Parathyroid adenoma (tissue), 2 donors: ENCODE measurements at regions not wholly inside any gene's neighbourhood (a gene's known extent, or its start where the extent isn't known, plus 50 kb on each side); places are given as distances from the start of the nearest gene placed in this dataset.
"Not testable (repeated sequence)": the region's sequence is repeated elsewhere in the genome, so short reads cannot be mapped to it uniquely, and the experiment has no call there.

Source experiments
- H2AFZ ChIP-seq: fragments of 300-600 bp; sonication (generic); one replicate; pipeline ENCODE4 v1.7.0; 2017; ENCODE audit warnings: antibody characterized with exemption, mild to moderate bottlenecking
- H3K27ac ChIP-seq: fragments of 300-600 bp; sonication (generic); one replicate; pipeline ENCODE4 v1.7.0; 2017
- H3K27me3 ChIP-seq: fragments of 300-600 bp; sonication (generic); one replicate; pipeline ENCODE4 v1.7.0; 2017; ENCODE audit warnings: low read length; ENCODE audit not compliant: control insufficient read depth, insufficient read depth
- H3K36me3 ChIP-seq: fragments of 300-600 bp; sonication (generic); one replicate; pipeline ENCODE4 v1.7.0; 2017; ENCODE audit warnings: low read length; ENCODE audit not compliant: control insufficient read depth, insufficient read depth
- H3K4me1 ChIP-seq: fragments of 300-600 bp; sonication (generic); one replicate; pipeline ENCODE4 v1.7.0; 2017; ENCODE audit warnings: control low read depth
- H3K4me2 ChIP-seq: fragments of 300-600 bp; sonication (generic); one replicate; pipeline ENCODE4 v1.7.0; 2017; ENCODE audit warnings: low read length
- H3K4me3 ChIP-seq: fragments of 300-600 bp; sonication (generic); one replicate; pipeline ENCODE4 v1.7.0; 2017; ENCODE audit warnings: low read depth, low read length
- H3K79me2 ChIP-seq: fragments of 300-600 bp; sonication (generic); one replicate; pipeline ENCODE4 v1.7.0; 2017; ENCODE audit warnings: control low read depth
- H3K9ac ChIP-seq: fragments of 300-600 bp; sonication (generic); one replicate; pipeline ENCODE4 v1.7.0; 2017; ENCODE audit warnings: mild to moderate bottlenecking
- H3K9me3 ChIP-seq: fragments of 300-600 bp; sonication (generic); one replicate; pipeline ENCODE4 v1.7.0; 2017; ENCODE audit warnings: low read length; ENCODE audit not compliant: control insufficient read depth
- CTCF ChIP-seq: fragments of 300-600 bp; sonication (generic); IDR thresholded peaks from one replicate; pipeline ENCODE4 v1.7.0; 2017; ENCODE audit warnings: antibody characterized with exemption, mild to moderate bottlenecking
- donor health status: primary hyperparathyroidism.

DNA sequence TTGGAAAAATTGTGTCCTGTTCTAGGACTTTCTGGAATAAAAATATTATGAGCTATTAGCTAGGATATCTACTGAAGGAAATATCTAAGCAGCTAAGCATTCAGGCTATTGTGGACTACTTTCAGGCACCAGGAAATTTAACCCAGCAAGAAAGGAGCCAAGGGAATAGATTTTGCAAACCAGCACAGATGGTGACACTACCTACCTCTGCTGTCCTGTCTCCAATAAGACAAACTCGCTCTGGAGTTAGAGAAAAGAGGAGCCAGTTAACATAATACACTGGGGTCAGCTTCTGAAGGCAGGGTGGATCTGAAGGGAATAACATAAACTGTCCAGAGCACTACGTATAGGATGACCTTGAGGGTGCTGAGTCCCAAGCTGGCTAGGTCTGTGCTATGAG is 223.7 kb upstream of the PRSS58 start:
- Histone ChIP-seq H3K27me3 (no peaks in the 10 kb centered on the region), H3K9me3 (no peaks in the 10 kb centered on the region), H3K4me3 (no peak overlapping the region), H3K4me1 (peaks cover 36% of the 10 kb centered on the region), H3K27ac (no peak overlapping the region), H3K79me2 (no peaks in the 10 kb centered on the region), H3K36me3 (no peaks in the 10 kb centered on the region), H3K9ac (no peak overlapping the region), H2AFZ (no peak overlapping the region), H3K4me2 (no peak overlapping the region)
- peak; percentile 33 for TF ChIP-seq CTCF

DNA sequence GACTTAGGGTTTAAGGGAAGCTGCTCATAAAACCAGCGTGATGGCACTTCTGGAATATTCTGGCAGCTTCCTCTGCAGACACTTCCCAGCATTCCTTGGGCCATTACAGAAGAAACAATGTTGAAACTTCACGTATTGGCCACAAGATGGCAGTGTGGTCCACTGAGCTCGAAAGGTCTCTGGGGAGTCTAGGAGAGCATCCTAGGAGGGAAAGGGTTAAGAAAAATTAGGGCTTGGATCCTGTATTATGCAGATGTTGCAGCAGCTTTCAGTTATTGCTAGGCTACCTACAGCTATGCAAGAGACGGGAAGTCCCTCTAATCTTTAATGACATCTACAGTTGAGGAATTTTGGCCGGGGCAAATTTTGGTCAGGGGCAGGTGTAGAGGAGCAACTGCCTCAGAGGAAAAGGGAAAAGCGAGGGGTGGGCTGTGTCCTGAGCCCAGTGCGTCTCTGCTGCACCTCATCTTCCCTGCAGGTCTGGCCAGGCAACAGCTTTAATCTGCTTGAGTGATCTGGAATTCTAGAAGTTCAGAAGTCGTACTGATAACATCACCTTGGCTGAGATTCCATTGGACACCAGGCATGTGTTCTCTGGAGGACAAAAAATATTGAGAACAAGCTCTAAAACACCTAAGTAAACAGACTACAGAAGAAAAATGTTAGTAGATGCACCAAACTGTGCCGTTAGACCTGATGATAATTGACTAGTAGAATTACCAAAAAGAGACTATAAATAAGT is 220.8 kb upstream of the PRSS58 start:
- Histone ChIP-seq H3K27me3 (no peaks in the 10 kb centered on the region), H3K4me2 (peak overlapping the region; percentile 51), H3K4me3 (no peak overlapping the region), H3K27ac (peak overlapping the region; percentile 32), H3K9me3 (no peaks in the 10 kb centered on the region), H2AFZ (no peak overlapping the region), H3K4me1 (peaks cover 21% of the 10 kb centered on the region), H3K9ac (no peak overlapping the region), H3K36me3 (no peaks in the 10 kb centered on the region), H3K79me2 (no peaks in the 10 kb centered on the region)
- peak; percentile 68 for TF ChIP-seq CTCF

DNA sequence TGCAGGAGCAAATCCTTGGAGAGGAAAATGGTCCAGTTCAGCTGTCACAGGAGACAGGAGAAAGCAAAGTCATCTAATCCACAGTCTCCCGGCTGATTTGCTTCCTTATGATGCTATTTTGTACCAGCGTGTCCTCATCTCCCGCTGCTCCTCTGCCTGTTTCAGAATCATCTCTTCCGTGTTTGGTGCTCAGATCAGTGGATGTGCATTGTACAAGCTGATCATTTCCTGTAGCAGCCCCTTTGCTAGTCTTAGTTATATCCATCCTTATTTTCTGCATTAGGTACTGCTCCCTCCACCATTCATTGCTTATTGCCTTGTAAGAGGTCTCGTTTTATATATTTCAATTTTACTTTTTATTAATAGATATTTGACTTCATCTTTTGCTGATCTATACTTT is 219.9 kb upstream of the PRSS58 start:
- not testable (repeated sequence) for H3K9me3 ChIP-seq, H2AFZ ChIP-seq, H3K4me2 ChIP-seq, H3K79me2 ChIP-seq, H3K27me3 ChIP-seq, H3K27ac ChIP-seq, H3K9ac ChIP-seq, H3K4me3 ChIP-seq, H3K36me3 ChIP-seq
- H3K4me1 ChIP-seq = peaks cover 21% of the 10 kb centered on the region

DNA sequence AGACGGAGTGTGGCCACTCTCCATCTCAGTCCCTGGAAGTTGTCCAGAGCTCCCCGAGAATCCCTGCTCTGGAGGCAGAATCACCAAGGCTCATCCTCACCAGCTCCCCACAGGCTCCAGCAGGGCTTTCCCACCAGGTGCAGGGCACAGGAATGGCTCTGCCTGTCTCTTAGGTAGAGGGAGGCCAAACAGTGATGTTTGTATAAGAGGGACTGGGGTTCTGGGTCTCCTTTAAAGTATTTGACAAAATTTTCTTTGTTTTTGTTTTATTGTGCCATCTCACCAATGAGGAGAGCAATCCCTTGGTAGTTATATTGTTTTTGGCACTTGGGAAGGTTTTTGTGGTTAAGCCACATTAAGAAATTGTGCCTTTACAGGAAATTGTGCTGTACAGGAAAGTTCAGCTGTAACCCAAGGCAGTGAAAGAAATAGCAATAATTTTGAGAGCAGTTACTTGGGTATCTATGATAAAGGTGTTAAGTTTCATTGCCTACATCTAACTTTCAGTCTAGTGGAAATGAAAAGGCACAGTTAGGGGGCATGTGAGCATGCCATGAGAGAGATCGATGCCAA is 219.3 kb upstream of the PRSS58 start:
- H3K4me2 ChIP-seq = no peak overlapping the region
- no peaks in the 10 kb centered on the region for H3K9me3 ChIP-seq
- no peak overlapping the region for H3K27ac ChIP-seq

GRCh38 chr7:142476077-142476476 is 218.2 kb upstream of the PRSS58 start:
- H3K36me3 ChIP-seq = no peaks in the 10 kb centered on the region
- H3K27ac ChIP-seq = no peak overlapping the region
- no peak overlapping the region for H3K4me2 ChIP-seq
- H3K9me3 ChIP-seq = no peaks in the 10 kb centered on the region
- H3K9ac ChIP-seq = no peak overlapping the region
- no peaks in the 10 kb centered on the region for H3K27me3 ChIP-seq
- no peaks in the 10 kb centered on the region for H3K79me2 ChIP-seq
- H2AFZ ChIP-seq = no peak overlapping the region
- H3K4me1 ChIP-seq = peaks cover 17% of the 10 kb centered on the region
- no peak for TF ChIP-seq CTCF
- no peak overlapping the region for H3K4me3 ChIP-seq

More for the DNA sequence above, 219.3 kb upstream of the PRSS58 start:
- TF ChIP-seq CTCF = no peak
- Histone ChIP-seq H2AFZ (no peak overlapping the region), H3K27me3 (no peaks in the 10 kb centered on the region), H3K4me3 (no peak overlapping the region), H3K79me2 (no peaks in the 10 kb centered on the region), H3K36me3 (no peaks in the 10 kb centered on the region), H3K4me1 (peaks cover 21% of the 10 kb centered on the region), H3K9ac (no peak overlapping the region)
